Right lobe of liver (tissue), 4 donors: ENCODE measurements at regions not wholly inside any gene's neighbourhood (a gene's known extent, or its start where the extent isn't known, plus 50 kb on each side); places are given as distances from the start of the nearest gene placed in this dataset.

Experiments used
- CTCF ChIP-seq, 4 donors: fragments of 200-600 bp in 3 of 4; fragments of 450-650 bp in 1 of 4; IDR thresholded peaks; one replicate each; pipeline versions ENCODE4 v1.5.1 to v1.8.0; 2016 to 2022; ENCODE audit warnings: antibody characterized with exemption in 4 of 4, mild to moderate bottlenecking in 2 of 4
- POLR2A ChIP-seq: fragments of 450-650 bp; IDR thresholded peaks from one replicate; pipeline ENCODE4 v1.6.1; 2017; ENCODE audit warnings: antibody characterized with exemption, mild to moderate bottlenecking
- donor health status: DM: no; HTN: no; CAD: no.
- donor health status: DM: no; HTN: no; CAD: no.
- donor health status: DM: no; HTN: yes; CAD: no.

DNA sequence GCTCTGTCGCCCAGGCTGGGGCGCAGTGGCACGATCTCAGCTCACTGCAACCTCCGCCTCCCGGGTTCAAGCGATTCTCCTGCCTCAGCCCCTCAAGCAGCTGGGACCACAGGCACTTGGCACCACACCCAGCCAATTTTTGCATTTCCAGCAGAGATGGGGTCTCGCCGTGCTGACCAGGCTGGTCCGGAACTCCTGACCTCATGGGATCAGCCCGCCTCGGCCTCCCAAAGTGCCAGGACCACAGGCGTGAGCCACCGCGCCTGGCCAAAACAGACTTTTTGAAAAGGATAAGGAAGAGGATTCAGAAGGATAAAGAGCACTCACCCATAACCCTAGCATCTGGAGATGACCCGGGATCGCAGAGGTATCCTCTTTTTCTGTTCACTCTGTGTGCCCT lies 224.5 kb upstream of the AGTR2 start:
- TF ChIP-seq CTCF (IDR thresholded peaks at IDR 0.05) (no peak), POLR2A (no peak)
